HepG2 (cell line): ENCODE measurements at regions not wholly inside any gene's neighbourhood (a gene's known extent, or its start where the extent isn't known, plus 50 kb on each side); places are given as distances from the start of the nearest gene placed in this dataset.

Experiments used
- ATAC-seq: fragments of 200-7000 bp; cut with Tn5 transposase; 3 replicates; pipeline ENCODE4 v1.9.1; 2020; ENCODE audit warnings: mild to moderate bottlenecking, moderate library complexity
- BruUV-seq: library from RNA; stranded (reverse); fragments of 400-500 nt; replicated peaks from 2 replicates; lab custom pipeline; 2021; lab: Mats Ljungman, UMichigan
- CTCF ChIA-PET: fragments of 300-600 bp; formaldehyde crosslinking; extraction: SDS; loops from one replicate; lab custom pipeline; 2021; ENCODE audit warnings: low total read pairs, inconsistent platforms, low intra/inter-chr PET ratio; lab: Yijun Ruan, JAX
- POLR2A ChIA-PET: fragments of 350-600 bp; sonication (Branson Sonifier 250); formaldehyde crosslinking; loops from one replicate; lab custom pipeline; 2020; ENCODE audit warnings: antibody characterized with exemption, inconsistent platforms; lab: Yijun Ruan, JAX
- DNase-seq: peaks from one replicate; pipeline ENCODE4 v3.0.0-alpha.2; 2015; ENCODE audit warnings: low spot score
- FAIRE-seq: peaks from 3 replicates; lab custom pipeline; 2011; peaks lifted over from hg19 to GRCh38; lab: Jason Lieb, UNC
- H2AFZ ChIP-seq: one replicate; pipeline ENCODE4 v1.6.1; 2011; ENCODE audit warnings: low read length, inconsistent platforms
- H3K27ac ChIP-seq: fragments of 300-600 bp; 3 replicates; pipeline ENCODE4 v1.8.0; 2011; ENCODE audit warnings: mixed run types, mild to moderate bottlenecking, mixed read lengths, low read length, inconsistent platforms; ENCODE audit not compliant: insufficient read depth; ENCODE audit errors: extremely low read length
- H3K27me3 ChIP-seq, 2 experiments: fragments of 200-600 bp in 1 of 2; 2 replicates in 1 of 2; 3 replicates in 1 of 2; pipeline versions ENCODE4 v1.6.0 to v1.8.0; 2011; ENCODE audit warnings: low read length in 2 of 2, mild to moderate bottlenecking in 2 of 2, moderate library complexity in 2 of 2, inconsistent platforms in 1 of 2; ENCODE audit not compliant: insufficient read depth in 2 of 2, control insufficient read depth in 1 of 2
- H3K36me3 ChIP-seq, 2 experiments: fragments of 200-600 bp in 1 of 2; replicated peaks in 1 of 2; 2 replicates in 1 of 2; 3 replicates in 1 of 2; pipeline versions ENCODE4 v1.5.1 to v1.8.0; 2011; ENCODE audit warnings: low read length in 2 of 2, inconsistent platforms in 1 of 2; ENCODE audit not compliant: insufficient read depth in 2 of 2, control insufficient read depth in 1 of 2
- H3K4me1 ChIP-seq: 2 replicates; pipeline ENCODE4 v1.5.1; 2012; ENCODE audit warnings: low read length, inconsistent platforms; ENCODE audit not compliant: insufficient read depth
- H3K4me2 ChIP-seq: 2 replicates; pipeline ENCODE4 v1.6.0; 2011; ENCODE audit warnings: low read depth, low read length, inconsistent platforms
- H3K4me3 ChIP-seq, 3 experiments: fragments of 200-600 bp in 1 of 3; sonication (generic), shearing (Covaris generic) in 1 of 3; replicated peaks in 1 of 3; 2 replicates each; pipeline ENCODE4 v1.5.1; 2011 to 2016; ENCODE audit warnings: low read length in 3 of 3, inconsistent platforms in 2 of 3, low read depth in 2 of 3, mild to moderate bottlenecking in 2 of 3, control low read depth in 1 of 3, mixed read lengths in 1 of 3; ENCODE audit not compliant: insufficient read depth in 1 of 3
- H3K79me2 ChIP-seq: one replicate; pipeline ENCODE4 v1.6.1; 2011; ENCODE audit warnings: low read length, inconsistent platforms; ENCODE audit not compliant: insufficient read depth
- H3K9ac ChIP-seq: 2 replicates; pipeline ENCODE4 v1.6.0; 2011; ENCODE audit warnings: mild to moderate bottlenecking, low read depth, low read length, inconsistent platforms; ENCODE audit not compliant: insufficient read depth
- H3K9me3 ChIP-seq: 2 replicates; pipeline ENCODE4 v1.5.1; 2012; ENCODE audit warnings: mild to moderate bottlenecking, low read length
- H4K20me1 ChIP-seq: 2 replicates; pipeline ENCODE4 v1.6.0; 2011; ENCODE audit warnings: inconsistent platforms, mild to moderate bottlenecking, low read length, moderate library complexity; ENCODE audit not compliant: insufficient read depth
- GABPB1 ChIP-seq: IDR thresholded peaks from 2 replicates; pipeline ENCODE4 v1.6.1; 2016; ENCODE audit warnings: mild to moderate bottlenecking, missing genetic modification reagents, moderate library complexity, missing compliant biosample characterization
- HOXA5 ChIP-seq: sonication (generic); formaldehyde crosslinking; IDR thresholded peaks from 2 replicates; pipeline ENCODE4 v1.4.0; 2020; ENCODE audit warnings: missing genetic modification reagents
- NFIC ChIP-seq: IDR thresholded peaks from 2 replicates; pipeline ENCODE4 v1.6.1; 2012; ENCODE audit warnings: mild to moderate bottlenecking, low read length, inconsistent platforms
- NFRKB ChIP-seq: fragments of 450-650 bp; IDR thresholded peaks from 2 replicates; pipeline ENCODE4 v1.6.1; 2017
- TBX2 ChIP-seq: sonication (generic); formaldehyde crosslinking; IDR thresholded peaks from 2 replicates; pipeline ENCODE4 v1.5.0; 2020; ENCODE audit warnings: missing genetic modification reagents, mild to moderate bottlenecking, borderline replicate concordance
- ZBTB26 ChIP-seq: IDR thresholded peaks from 2 replicates; pipeline ENCODE4 v1.6.1; 2016; ENCODE audit warnings: missing compliant biosample characterization, missing genetic modification reagents, borderline replicate concordance
- ZBTB8A ChIP-seq: sonication (generic); formaldehyde crosslinking; IDR thresholded peaks from 2 replicates; pipeline ENCODE4 v1.4.0; 2020; ENCODE audit warnings: mild to moderate bottlenecking, low read depth, missing genetic modification reagents, borderline replicate concordance
- ZFP90 ChIP-seq: sonication (generic); formaldehyde crosslinking; IDR thresholded peaks from 2 replicates; pipeline ENCODE4 v1.8.0; 2022; ENCODE audit warnings: missing genetic modification reagents, mild to moderate bottlenecking, inconsistent platforms, borderline replicate concordance
- ZNF224 ChIP-seq: sonication (generic); formaldehyde crosslinking; IDR thresholded peaks from 2 replicates; pipeline ENCODE4 v1.5.0; 2020; ENCODE audit warnings: mild to moderate bottlenecking, missing genetic modification reagents
- ZNF292 ChIP-seq: sonication (generic); formaldehyde crosslinking; IDR thresholded peaks from 2 replicates; pipeline ENCODE4 v1.8.1; 2022; ENCODE audit warnings: mild to moderate bottlenecking, low read depth, missing genetic modification reagents, borderline replicate concordance
- ZNF407 ChIP-seq: sonication (generic); formaldehyde crosslinking; IDR thresholded peaks from one replicate; pipeline ENCODE4 v1.5.1; 2020; ENCODE audit warnings: mild to moderate bottlenecking, missing genetic modification reagents; ENCODE audit errors: not compliant biosample characterization
- ZNF446 ChIP-seq: sonication (generic); formaldehyde crosslinking; IDR thresholded peaks from 2 replicates; pipeline ENCODE4 v1.5.0; 2020; ENCODE audit warnings: mild to moderate bottlenecking, missing genetic modification reagents
- ZNF569 ChIP-seq: sonication (generic); formaldehyde crosslinking; IDR thresholded peaks from 2 replicates; pipeline ENCODE4 v1.5.0; 2020; ENCODE audit warnings: mild to moderate bottlenecking, missing genetic modification reagents, moderate library complexity, borderline replicate concordance
- ZNF777 ChIP-seq: sonication (generic); formaldehyde crosslinking; IDR thresholded peaks from 2 replicates; pipeline ENCODE4 v1.4.0; 2020; ENCODE audit warnings: missing genetic modification reagents
- ZNF790 ChIP-seq: sonication (generic); formaldehyde crosslinking; IDR thresholded peaks from 2 replicates; pipeline ENCODE4 v1.8.0; 2022; ENCODE audit warnings: missing genetic modification reagents, mild to moderate bottlenecking, borderline replicate concordance
- WGBS: methylation state at CpG from one replicate; pipeline ENCODE4 v1.1.6; 2017; ENCODE audit warnings: low lambda C conversion rate; 5-methylcytosine and 5-hydroxymethylcytosine counted together
- in situ Hi-C: cut with HindIII; loops from 2 replicates; pipeline ENCODE4 v1.10.0; 2017; ENCODE audit warnings: low pct_unique_long_range_greater_than_20kb; ENCODE audit not compliant: extremely low pct_ligation_motif_present
- intact Hi-C: fragments of 100-400 bp; cut with micrococcal nuclease; formaldehyde crosslinking; loops from one replicate; pipeline ENCODE4 v1.10.0; 2022; ENCODE audit not compliant: unreplicated experiment
- TF ChIP-seq, protein P1 (sequence below): sonication (generic); formaldehyde crosslinking; IDR thresholded peaks from 2 replicates; pipeline ENCODE4 v1.8.0; 2022; ENCODE audit warnings: mild to moderate bottlenecking, missing genetic modification reagents; ENCODE audit not compliant: insufficient replicate concordance

GRCh38 chr12:77239617-77240016, 174.2 kb upstream of the E2F7 start:
- Histone ChIP-seq H3K9me3 (no peaks in the 10 kb centered on the region), H3K4me3 (no peak overlapping the region), H3K4me1 (no peaks in the 10 kb centered on the region), H3K27ac (no peak overlapping the region), H3K79me2 (no peaks in the 10 kb centered on the region), H4K20me1 (no peaks in the 10 kb centered on the region), H3K27me3 (no peaks in the 10 kb centered on the region), H3K36me3 (no peaks in the 10 kb centered on the region), H3K9ac (no peak overlapping the region), H3K4me2 (no peak overlapping the region), H2AFZ (no peak overlapping the region)
- in situ Hi-C loops (no loop called here), intact Hi-C loops (no loop called here)
- FAIRE-seq (no peak), ATAC-seq (no peak), DNase-seq (no peak)
- CTCF ChIA-PET = no interaction called here
- WGBS = 44% methylated on average over 1 of the region's 1 CpG
- POLR2A ChIA-PET = no interaction called here
- no TSS peak for BruUV-seq
- TF ChIP-seq GABPB1 (CRISPR knock-in tag) (no peak), TBX2 (CRISPR knock-in tag) (no peak), ZNF569 (no peak), NFRKB (no peak), ZBTB26 (CRISPR knock-in tag) (no peak), ZNF777 (no peak), ZFP90 (no peak), ZNF790 (CRISPR knock-in tag) (no peak), ZBTB8A (no peak), ZNF407 (CRISPR knock-in tag) (no peak), ZNF446 (no peak), HOXA5 (CRISPR knock-in tag) (no peak), NFIC (no peak), ZNF292 (no peak), ZNF224 (CRISPR knock-in tag) (no peak)
- TF ChIP-seq, protein P1, sequence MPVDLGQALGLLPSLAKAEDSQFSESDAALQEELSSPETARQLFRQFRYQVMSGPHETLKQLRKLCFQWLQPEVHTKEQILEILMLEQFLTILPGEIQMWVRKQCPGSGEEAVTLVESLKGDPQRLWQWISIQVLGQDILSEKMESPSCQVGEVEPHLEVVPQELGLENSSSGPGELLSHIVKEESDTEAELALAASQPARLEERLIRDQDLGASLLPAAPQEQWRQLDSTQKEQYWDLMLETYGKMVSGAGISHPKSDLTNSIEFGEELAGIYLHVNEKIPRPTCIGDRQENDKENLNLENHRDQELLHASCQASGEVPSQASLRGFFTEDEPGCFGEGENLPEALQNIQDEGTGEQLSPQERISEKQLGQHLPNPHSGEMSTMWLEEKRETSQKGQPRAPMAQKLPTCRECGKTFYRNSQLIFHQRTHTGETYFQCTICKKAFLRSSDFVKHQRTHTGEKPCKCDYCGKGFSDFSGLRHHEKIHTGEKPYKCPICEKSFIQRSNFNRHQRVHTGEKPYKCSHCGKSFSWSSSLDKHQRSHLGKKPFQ (CRISPR knock-in tag) = no peak
